ENCODE measurements at regions not wholly inside any gene's neighbourhood (a gene's known extent, or its start where the extent isn't known, plus 50 kb on each side); places are given as distances from the start of the nearest gene placed in this dataset.

DNA sequence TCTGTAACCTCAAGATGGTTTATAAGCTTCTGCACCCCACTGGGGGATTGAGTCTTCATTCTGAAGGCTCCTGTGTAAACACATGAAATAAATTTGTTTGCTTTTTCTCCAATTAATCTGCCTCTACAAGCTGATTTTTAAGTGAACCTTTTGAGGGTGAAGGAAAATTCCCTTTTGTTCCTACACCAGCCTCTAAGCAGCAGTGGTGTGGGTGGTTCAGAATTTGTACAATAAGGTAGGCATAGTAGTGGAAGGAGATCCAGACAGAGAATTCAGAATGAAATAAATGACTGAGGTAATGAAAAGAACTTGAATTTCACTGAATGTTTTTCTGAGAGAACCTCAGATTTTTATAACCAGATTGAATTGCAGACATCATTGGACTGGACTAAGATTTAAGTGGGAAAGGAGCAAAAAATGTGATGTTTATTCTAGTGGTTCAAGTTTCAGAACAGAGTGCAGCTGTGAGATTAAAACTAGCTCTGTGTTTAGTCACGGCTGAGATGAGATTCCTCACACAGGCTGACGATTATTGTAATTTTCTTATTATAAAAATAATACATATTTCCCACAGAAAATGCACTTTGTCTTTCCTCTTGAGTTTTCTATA is 1162.2 kb downstream of the TYW1 start:
- intact Hi-C loops (cut with micrococcal nuclease): no loop called here
- Mint-ChIP-seq H3K4me1 (no peaks in the 10 kb centered on the region), H3K27me3 (ENCODE audit: low read depth in 2 of 2) (no peaks in the 10 kb centered on the region), H3K36me3 (no peaks in the 10 kb centered on the region), H3K9me3 (peaks cover 5 to 7% of the 10 kb centered on the region in 2 donors), H3K4me3 (no peak overlapping the region), H3K27ac (no peak overlapping the region)
- no peaks in the 10 kb centered on the region for H3K36me3 ChIP-seq (ENCODE audit: control insufficient read depth, insufficient read depth, low read length)
- H3K4me3 ChIP-seq (ENCODE audit: low read length): no peak overlapping the region
- TF ChIP-seq, protein P1, sequence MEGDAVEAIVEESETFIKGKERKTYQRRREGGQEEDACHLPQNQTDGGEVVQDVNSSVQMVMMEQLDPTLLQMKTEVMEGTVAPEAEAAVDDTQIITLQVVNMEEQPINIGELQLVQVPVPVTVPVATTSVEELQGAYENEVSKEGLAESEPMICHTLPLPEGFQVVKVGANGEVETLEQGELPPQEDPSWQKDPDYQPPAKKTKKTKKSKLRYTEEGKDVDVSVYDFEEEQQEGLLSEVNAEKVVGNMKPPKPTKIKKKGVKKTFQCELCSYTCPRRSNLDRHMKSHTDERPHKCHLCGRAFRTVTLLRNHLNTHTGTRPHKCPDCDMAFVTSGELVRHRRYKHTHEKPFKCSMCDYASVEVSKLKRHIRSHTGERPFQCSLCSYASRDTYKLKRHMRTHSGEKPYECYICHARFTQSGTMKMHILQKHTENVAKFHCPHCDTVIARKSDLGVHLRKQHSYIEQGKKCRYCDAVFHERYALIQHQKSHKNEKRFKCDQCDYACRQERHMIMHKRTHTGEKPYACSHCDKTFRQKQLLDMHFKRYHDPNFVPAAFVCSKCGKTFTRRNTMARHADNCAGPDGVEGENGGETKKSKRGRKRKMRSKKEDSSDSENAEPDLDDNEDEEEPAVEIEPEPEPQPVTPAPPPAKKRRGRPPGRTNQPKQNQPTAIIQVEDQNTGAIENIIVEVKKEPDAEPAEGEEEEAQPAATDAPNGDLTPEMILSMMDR (IDR thresholded peaks at IDR 0.05): no peak
- DNase-seq (no peak), ATAC-seq (no peak)
- no CpG with 5 or more reads among the region's 2 CpGs for WGBS (ENCODE audit: insufficient coverage)
- H3K9me3 ChIP-seq (ENCODE audit: control insufficient read depth, insufficient read depth, low read length): peaks cover 5% of the 10 kb centered on the region
- H3K27ac ChIP-seq (ENCODE audit: low read length): no peak overlapping the region
- no peaks in the 10 kb centered on the region for H3K4me1 ChIP-seq (ENCODE audit: control insufficient read depth, insufficient read depth, low read length)
- no peaks in the 10 kb centered on the region for H3K27me3 ChIP-seq (ENCODE audit: control insufficient read depth, insufficient read depth, low read length)

DNA sequence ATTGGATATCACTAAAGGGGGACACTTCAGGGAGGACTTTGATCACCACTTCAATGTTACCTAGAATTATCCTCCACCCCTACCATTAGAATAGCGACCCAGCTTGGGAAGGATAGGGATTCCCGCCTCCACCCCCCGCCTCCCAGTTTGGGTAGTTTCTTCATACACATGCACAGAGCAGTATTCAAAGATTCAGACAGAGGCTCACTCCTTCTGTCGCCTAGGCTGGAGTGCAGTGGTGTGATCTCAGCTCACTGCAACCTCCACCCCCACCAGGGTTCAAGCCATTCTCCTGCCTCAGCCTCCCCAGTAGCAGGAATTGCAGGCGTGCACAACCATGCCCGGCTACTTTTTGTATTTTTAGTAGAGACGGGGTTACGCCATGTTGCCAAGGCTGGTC is 1166.1 kb downstream of the TYW1 start:
- Histone ChIP-seq H3K27me3 (ENCODE audit: control insufficient read depth, insufficient read depth, low read length) (no peaks in the 10 kb centered on the region), H3K4me3 (ENCODE audit: low read length) (no peak overlapping the region), H3K36me3 (ENCODE audit: control insufficient read depth, insufficient read depth, low read length) (no peaks in the 10 kb centered on the region), H3K4me1 (ENCODE audit: control insufficient read depth, insufficient read depth, low read length) (no peaks in the 10 kb centered on the region), H3K9me3 (ENCODE audit: control insufficient read depth, insufficient read depth, low read length) (no peaks in the 10 kb centered on the region), H3K27ac (ENCODE audit: low read length) (no peak overlapping the region)
- peaks cover 7 to 11% of the 10 kb centered on the region in 2 donors for H3K9me3 Mint-ChIP-seq
- no peak overlapping the region for H3K27ac Mint-ChIP-seq
- no peak overlapping the region for H3K4me3 Mint-ChIP-seq
- no peaks in the 10 kb centered on the region for H3K36me3 Mint-ChIP-seq
- DNase-seq (no peak), ATAC-seq (no peak)
- H3K4me1 Mint-ChIP-seq: no peaks in the 10 kb centered on the region
- no peaks in the 10 kb centered on the region for H3K27me3 Mint-ChIP-seq (ENCODE audit: low read depth in 2 of 2)
- intact Hi-C loops (cut with micrococcal nuclease): no loop called here
- TF ChIP-seq, protein P1 (IDR thresholded peaks at IDR 0.05): no peak
- WGBS (ENCODE audit: insufficient coverage): 85% methylated on average over 8 of the region's 8 CpGs

DNA sequence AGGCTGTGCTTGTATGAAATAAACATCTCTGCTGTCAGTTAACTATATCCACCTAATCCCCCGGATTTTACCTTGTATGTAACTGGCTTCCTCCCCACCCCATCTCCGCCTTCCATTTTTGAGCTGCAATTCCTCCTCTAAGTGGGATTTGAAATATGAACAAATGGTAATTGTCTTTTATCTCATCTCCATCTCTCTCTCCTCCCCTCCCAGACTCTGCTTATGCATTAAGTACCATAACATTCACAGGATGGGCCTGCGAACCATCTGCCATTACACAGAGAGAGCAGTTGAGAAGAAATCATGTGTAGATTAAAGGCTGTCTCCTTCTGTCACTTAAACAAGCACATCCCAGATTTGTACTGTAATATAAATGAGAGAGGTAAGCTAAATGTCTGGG is 1169.9 kb downstream of the TYW1 start:
- Mint-ChIP-seq H3K4me1 (no peaks in the 10 kb centered on the region), H3K27ac (no peak overlapping the region), H3K36me3 (no peaks in the 10 kb centered on the region), H3K9me3 (peaks cover 8 to 13% of the 10 kb centered on the region in 2 donors), H3K27me3 (ENCODE audit: low read depth in 2 of 2) (no peaks in the 10 kb centered on the region), H3K4me3 (no peak overlapping the region)
- Histone ChIP-seq H3K4me1 (ENCODE audit: control insufficient read depth, insufficient read depth, low read length) (no peaks in the 10 kb centered on the region), H3K27me3 (ENCODE audit: control insufficient read depth, insufficient read depth, low read length) (no peaks in the 10 kb centered on the region), H3K9me3 (ENCODE audit: control insufficient read depth, insufficient read depth, low read length) (no peaks in the 10 kb centered on the region), H3K4me3 (ENCODE audit: low read length) (no peak overlapping the region), H3K27ac (ENCODE audit: low read length) (no peak overlapping the region), H3K36me3 (ENCODE audit: control insufficient read depth, insufficient read depth, low read length) (no peaks in the 10 kb centered on the region)
- TF ChIP-seq, protein P1 (IDR thresholded peaks at IDR 0.05): no peak
- WGBS (ENCODE audit: insufficient coverage): 24% methylated on average over 2 of the region's 3 CpGs
- DNase-seq: no peak
- intact Hi-C loops (cut with micrococcal nuclease): no loop called here
- no peak for ATAC-seq

DNA sequence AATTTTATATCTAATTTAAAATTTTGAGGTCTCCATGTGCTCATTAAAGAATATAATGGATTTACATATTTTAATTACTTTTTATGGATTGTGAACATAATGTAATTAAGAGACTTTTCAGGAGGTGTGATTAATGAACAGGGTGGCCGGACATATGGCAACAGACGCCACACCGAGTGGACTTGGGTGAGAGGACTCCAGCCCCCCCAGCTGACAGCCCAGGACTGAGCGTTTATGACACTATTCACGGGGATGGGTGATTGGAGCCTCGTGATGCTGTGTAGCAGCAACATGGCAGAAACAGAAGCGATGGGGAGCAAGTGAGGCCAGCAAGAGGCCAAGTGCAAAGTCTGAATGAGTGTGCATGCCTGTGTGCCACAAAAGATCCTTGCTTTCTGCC is 1176.9 kb downstream of the TYW1 start:
- 89% methylated on average over 7 of the region's 7 CpGs for WGBS (ENCODE audit: insufficient coverage)
- Histone ChIP-seq H3K36me3 (ENCODE audit: control insufficient read depth, insufficient read depth, low read length) (no peaks in the 10 kb centered on the region), H3K27ac (ENCODE audit: low read length) (no peak overlapping the region), H3K27me3 (ENCODE audit: control insufficient read depth, insufficient read depth, low read length) (no peaks in the 10 kb centered on the region), H3K9me3 (ENCODE audit: control insufficient read depth, insufficient read depth, low read length) (no peaks in the 10 kb centered on the region), H3K4me1 (ENCODE audit: control insufficient read depth, insufficient read depth, low read length) (no peaks in the 10 kb centered on the region), H3K4me3 (ENCODE audit: low read length) (no peak overlapping the region)
- H3K9me3 Mint-ChIP-seq: peaks cover 5% of the 10 kb centered on the region in 2 donors
- no peaks in the 10 kb centered on the region for H3K36me3 Mint-ChIP-seq
- no peaks in the 10 kb centered on the region for H3K4me1 Mint-ChIP-seq
- no peak overlapping the region for H3K27ac Mint-ChIP-seq
- ATAC-seq (no peak), DNase-seq (no peak)
- TF ChIP-seq, protein P1 (IDR thresholded peaks at IDR 0.05): no peak
- no peak overlapping the region for H3K4me3 Mint-ChIP-seq
- intact Hi-C loops (cut with micrococcal nuclease): no loop called here
- no peaks in the 10 kb centered on the region for H3K27me3 Mint-ChIP-seq (ENCODE audit: low read depth in 2 of 2)

Measured in natural killer cell (primary cell).